HUDEP-2 (cell line): ENCODE measurements at regions not wholly inside any gene's neighbourhood (a gene's known extent, or its start where the extent isn't known, plus 50 kb on each side); places are given as distances from the start of the nearest gene placed in this dataset.
"Not testable (repeated sequence)": the region's sequence is repeated elsewhere in the genome, so short reads cannot be mapped to it uniquely, and the experiment has no call there.

Experiments used
- DNase-seq, 76 experiments: peaks; one replicate each; lab custom pipeline; 2025; ENCODE audit not compliant: unreplicated experiment in 76 of 76; lab: John Stamatoyannopoulos, UW

- no peak for DNase-seq
Observed at GRCh38 chr9:81083854-81084512, 605.4 kb downstream of the TLE1 start.

GRCh38 chr9:81083067-81083466, 606.3 kb downstream of the TLE1 start:
- DNase-seq: no peak

- no peak for DNase-seq
Observed at GRCh38 chr9:81082221-81082620, 607.1 kb downstream of the TLE1 start.

GRCh38 chr9:81080900-81081299, 608.4 kb downstream of the TLE1 start:
- DNase-seq: no peak

GRCh38 chr9:81080185-81080584, 609.2 kb downstream of the TLE1 start:
- DNase-seq: no peak

- no peak for DNase-seq
Observed at GRCh38 chr9:81079055-81079454, 610.3 kb downstream of the TLE1 start.

GRCh38 chr9:81078555-81078954, 610.8 kb downstream of the TLE1 start:
- no peak for DNase-seq

GRCh38 chr9:81077572-81077971, 611.8 kb downstream of the TLE1 start:
- no peak for DNase-seq

- DNase-seq: no peak
Observed at GRCh38 chr9:81076131-81076530, 613.2 kb downstream of the TLE1 start.

GRCh38 chr9:81074221-81074620, 615.1 kb downstream of the TLE1 start:
- DNase-seq: no peak

GRCh38 chr9:81073821-81074220, 615.5 kb downstream of the TLE1 start:
- no peak for DNase-seq

GRCh38 chr9:81072758-81073157, 616.6 kb downstream of the TLE1 start:
- DNase-seq: no peak

- no peak for DNase-seq
Observed at GRCh38 chr9:81071108-81071507, 618.2 kb downstream of the TLE1 start.

- no peak for DNase-seq
Observed at GRCh38 chr9:81070689-81071088, 618.7 kb downstream of the TLE1 start.

GRCh38 chr9:81069923-81070322, 619.4 kb downstream of the TLE1 start:
- DNase-seq: no peak

- no peak for DNase-seq
Observed at GRCh38 chr9:81069038-81069795, 620.1 kb downstream of the TLE1 start.

- not testable (repeated sequence) for DNase-seq
Observed at GRCh38 chr9:81062995-81063394, 626.4 kb downstream of the TLE1 start.

GRCh38 chr9:81058782-81059181, 630.6 kb downstream of the TLE1 start:
- DNase-seq: no peak

- no peak for DNase-seq
Observed at GRCh38 chr9:81053298-81054025, 635.9 kb downstream of the TLE1 start.

GRCh38 chr9:81052846-81053245, 636.5 kb downstream of the TLE1 start:
- DNase-seq: no peak

GRCh38 chr9:81047280-81047679, 642.1 kb downstream of the TLE1 start:
- DNase-seq: no peak

GRCh38 chr9:81045658-81046057, 643.7 kb downstream of the TLE1 start:
- no peak for DNase-seq
